ENCODE measurements at regions not wholly inside any gene's neighbourhood (a gene's known extent, or its start where the extent isn't known, plus 50 kb on each side); places are given as distances from the start of the nearest gene placed in this dataset.

GRCh38 chr16:65426484-65426883, 304.6 kb upstream of the CDH11 start:
- no peak for TF ChIP-seq CTCF (IDR thresholded peaks at IDR 0.05)
- no peak for TF ChIP-seq POLR2AphosphoS5 (IDR thresholded peaks at IDR 0.05; ENCODE audit: insufficient read depth in 1 of 2, low read depth in 1 of 2)
- TF ChIP-seq POLR2A (IDR thresholded peaks at IDR 0.05) = no peak
